GM10266 (cell line): ENCODE measurements at regions not wholly inside any gene's neighbourhood (a gene's known extent, or its start where the extent isn't known, plus 50 kb on each side); places are given as distances from the start of the nearest gene placed in this dataset.

ENCODE experiments used
- DNase-seq: peaks from one replicate; pipeline ENCODE4 v3.0.0; 2012; ENCODE audit errors: extremely low spot score
- TF ChIP-seq, protein P1 (sequence below): IDR thresholded peaks from 2 replicates; pipeline ENCODE4 v1.5.1; 2012; ENCODE audit warnings: mild to moderate bottlenecking, low read depth; ENCODE audit not compliant: control insufficient read depth, insufficient read depth; ENCODE audit errors: missing control alignments

- TF ChIP-seq, protein P1, sequence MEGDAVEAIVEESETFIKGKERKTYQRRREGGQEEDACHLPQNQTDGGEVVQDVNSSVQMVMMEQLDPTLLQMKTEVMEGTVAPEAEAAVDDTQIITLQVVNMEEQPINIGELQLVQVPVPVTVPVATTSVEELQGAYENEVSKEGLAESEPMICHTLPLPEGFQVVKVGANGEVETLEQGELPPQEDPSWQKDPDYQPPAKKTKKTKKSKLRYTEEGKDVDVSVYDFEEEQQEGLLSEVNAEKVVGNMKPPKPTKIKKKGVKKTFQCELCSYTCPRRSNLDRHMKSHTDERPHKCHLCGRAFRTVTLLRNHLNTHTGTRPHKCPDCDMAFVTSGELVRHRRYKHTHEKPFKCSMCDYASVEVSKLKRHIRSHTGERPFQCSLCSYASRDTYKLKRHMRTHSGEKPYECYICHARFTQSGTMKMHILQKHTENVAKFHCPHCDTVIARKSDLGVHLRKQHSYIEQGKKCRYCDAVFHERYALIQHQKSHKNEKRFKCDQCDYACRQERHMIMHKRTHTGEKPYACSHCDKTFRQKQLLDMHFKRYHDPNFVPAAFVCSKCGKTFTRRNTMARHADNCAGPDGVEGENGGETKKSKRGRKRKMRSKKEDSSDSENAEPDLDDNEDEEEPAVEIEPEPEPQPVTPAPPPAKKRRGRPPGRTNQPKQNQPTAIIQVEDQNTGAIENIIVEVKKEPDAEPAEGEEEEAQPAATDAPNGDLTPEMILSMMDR: no peak
These were observed 247.8 kb upstream of the KLHL29 start for GRCh38 chr2:23137166-23137565.

GRCh38 chr2:23138701-23139100 lies 246.3 kb upstream of the KLHL29 start:
- no peak for DNase-seq

More at GRCh38 chr2:23137166-23137565, 247.8 kb upstream of the KLHL29 start:
- no peak for DNase-seq

GRCh38 chr2:23145460-23145859 lies 239.5 kb upstream of the KLHL29 start:
- TF ChIP-seq, protein P1: no peak
- DNase-seq: no peak

More at GRCh38 chr2:23138701-23139100, 246.3 kb upstream of the KLHL29 start:
- TF ChIP-seq, protein P1: no peak

DNA sequence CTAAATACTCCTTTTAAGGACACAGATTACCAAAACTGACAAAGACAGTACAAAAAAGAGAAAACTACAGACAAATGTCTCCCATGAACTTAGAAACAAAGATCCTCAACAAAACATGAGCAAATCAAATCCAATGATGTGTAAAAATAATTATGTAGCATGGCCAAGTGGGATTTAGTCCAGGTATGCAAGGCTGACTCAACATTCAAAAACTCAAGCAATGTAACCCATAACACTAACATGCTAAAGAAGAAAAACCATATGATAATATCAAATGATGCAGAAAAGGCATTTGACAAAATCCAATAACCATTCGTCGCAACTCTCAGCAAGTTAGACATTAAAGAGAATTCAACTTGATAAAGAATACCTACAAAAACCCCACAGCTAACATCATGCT lies 239.0 kb upstream of the KLHL29 start:
- no peak for DNase-seq
- TF ChIP-seq, protein P1: no peak

GRCh38 chr2:23148342-23148741 lies 236.6 kb upstream of the KLHL29 start:
- no peak for DNase-seq
- TF ChIP-seq, protein P1: no peak

DNA sequence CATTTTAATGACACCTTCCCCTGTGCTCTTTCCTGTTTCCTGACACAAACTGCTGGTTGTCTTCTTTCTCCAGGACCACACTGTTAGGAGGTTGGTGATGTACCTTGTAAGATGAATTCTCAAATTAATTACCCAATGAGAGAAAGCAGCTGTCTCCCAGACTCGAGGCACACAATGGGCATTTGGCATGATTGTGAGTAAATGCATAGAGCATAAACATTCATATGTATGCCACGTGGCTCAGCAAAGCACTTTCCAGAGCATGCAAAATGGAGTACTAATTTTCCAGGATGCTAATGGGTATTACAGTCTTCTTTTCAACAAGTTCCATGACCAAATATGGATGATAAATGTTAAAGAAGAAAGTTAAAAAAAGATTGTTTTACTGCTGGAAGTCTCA lies 235.2 kb upstream of the KLHL29 start:
- DNase-seq: no peak
- TF ChIP-seq, protein P1: no peak

- no peak for DNase-seq
- TF ChIP-seq, protein P1: no peak
These were observed 231.5 kb upstream of the KLHL29 start for GRCh38 chr2:23153484-23153883.
